Panc1 (cell line): ENCODE measurements at regions not wholly inside any gene's neighbourhood (a gene's known extent, or its start where the extent isn't known, plus 50 kb on each side); places are given as distances from the start of the nearest gene placed in this dataset.

Experiments
- POLR2AphosphoS5 ChIP-seq: IDR thresholded peaks from 2 replicates; pipeline ENCODE4 v1.6.1; 2012; ENCODE audit warnings: mild to moderate bottlenecking, low read depth, low read length, moderate library complexity
- SIN3A ChIP-seq: IDR thresholded peaks from 2 replicates; pipeline ENCODE4 v1.6.1; 2012; ENCODE audit warnings: low read depth, mild to moderate bottlenecking, low read length, moderate library complexity, borderline replicate concordance; ENCODE audit not compliant: insufficient read depth
- TCF7L2 ChIP-seq: IDR thresholded peaks from 2 replicates; pipeline ENCODE4 v1.6.1; 2011; ENCODE audit warnings: mild to moderate bottlenecking, low read depth, low read length, inconsistent platforms
- TF ChIP-seq, protein P1 (sequence below): fragments of 450-650 bp; IDR thresholded peaks from 2 replicates; pipeline ENCODE4 v1.5.1; 2017; ENCODE audit warnings: mild to moderate bottlenecking

- TF ChIP-seq, protein P1, sequence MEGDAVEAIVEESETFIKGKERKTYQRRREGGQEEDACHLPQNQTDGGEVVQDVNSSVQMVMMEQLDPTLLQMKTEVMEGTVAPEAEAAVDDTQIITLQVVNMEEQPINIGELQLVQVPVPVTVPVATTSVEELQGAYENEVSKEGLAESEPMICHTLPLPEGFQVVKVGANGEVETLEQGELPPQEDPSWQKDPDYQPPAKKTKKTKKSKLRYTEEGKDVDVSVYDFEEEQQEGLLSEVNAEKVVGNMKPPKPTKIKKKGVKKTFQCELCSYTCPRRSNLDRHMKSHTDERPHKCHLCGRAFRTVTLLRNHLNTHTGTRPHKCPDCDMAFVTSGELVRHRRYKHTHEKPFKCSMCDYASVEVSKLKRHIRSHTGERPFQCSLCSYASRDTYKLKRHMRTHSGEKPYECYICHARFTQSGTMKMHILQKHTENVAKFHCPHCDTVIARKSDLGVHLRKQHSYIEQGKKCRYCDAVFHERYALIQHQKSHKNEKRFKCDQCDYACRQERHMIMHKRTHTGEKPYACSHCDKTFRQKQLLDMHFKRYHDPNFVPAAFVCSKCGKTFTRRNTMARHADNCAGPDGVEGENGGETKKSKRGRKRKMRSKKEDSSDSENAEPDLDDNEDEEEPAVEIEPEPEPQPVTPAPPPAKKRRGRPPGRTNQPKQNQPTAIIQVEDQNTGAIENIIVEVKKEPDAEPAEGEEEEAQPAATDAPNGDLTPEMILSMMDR, result no peak
- no peak for TF ChIP-seq SIN3A
- TF ChIP-seq POLR2AphosphoS5, result no peak
- TF ChIP-seq TCF7L2, result no peak
These were observed 817.9 kb downstream of the PLA2G4A start for GRCh38 chr1:187646536-187647107.
